ENCODE measurements at regions not wholly inside any gene's neighbourhood (a gene's known extent, or its start where the extent isn't known, plus 50 kb on each side); places are given as distances from the start of the nearest gene placed in this dataset.
A peak's percentile ranks its signal among the peaks of the same experiment; 100 is the strongest.

- Histone ChIP-seq H2BK5ac (ENCODE audit: low read depth, low read length) (no peak overlapping the region), H3K56ac (replicated peaks; ENCODE audit: insufficient read length, low read depth, low read length) (no peak overlapping the region), H2AK5ac (ENCODE audit: low read depth, low read length) (no peak overlapping the region), H3K18ac (ENCODE audit: extremely low read depth, low read length) (no peak overlapping the region), H3K14ac (ENCODE audit: insufficient read length) (no peak overlapping the region), H3K4me1 (replicated peaks in 1 of 4; ENCODE audit: control insufficient read depth in 3 of 4, insufficient read depth in 4 of 4, low read length in 3 of 4) (peaks cover 0 to 2% (median 0%) of the 10 kb centered on the region in 4 experiments; a peak in 1 of 7 replicates), H3K36me3 (ENCODE audit: control insufficient read depth in 2 of 4, insufficient read depth in 4 of 4, low read length in 3 of 4) (no peaks in the 10 kb centered on the region), H3K4ac (replicated peaks; ENCODE audit: insufficient read length, low read depth, low read length) (no peak overlapping the region), H4K91ac (replicated peaks; ENCODE audit: insufficient read length, low read length) (no peak overlapping the region), H3K27ac (ENCODE audit: low read depth, low read length) (no peak overlapping the region), H3K23me2 (ENCODE audit: low read depth, low read length) (no peaks in the 10 kb centered on the region), H3K4me3 (ENCODE audit: extremely low read depth in 1 of 4, insufficient read depth in 2 of 4, low read depth in 3 of 4, low read length in 4 of 4) (no peak overlapping the region), H2BK12ac (ENCODE audit: low read depth, low read length) (no peak overlapping the region), H3K79me1 (ENCODE audit: low read depth, low read length) (no peaks in the 10 kb centered on the region), H3K27me3 (replicated peaks in 1 of 4; ENCODE audit: control insufficient read depth in 3 of 4, extremely low read depth in 1 of 4, insufficient read depth in 3 of 4, low read length in 3 of 4) (peaks cover 0 to 1% (median 0%) of the 10 kb centered on the region in 4 experiments; a peak in 1 of 7 replicates), H3K23ac (ENCODE audit: insufficient read length) (no peak overlapping the region), H4K8ac (ENCODE audit: extremely low read depth, insufficient read depth, low read length) (no peak overlapping the region), H2BK15ac (ENCODE audit: low read length) (no peak overlapping the region), H4K5ac (ENCODE audit: insufficient read length, low read depth, low read length) (no peak overlapping the region), H2AFZ (ENCODE audit: low read length) (no peak overlapping the region), H4K20me1 (replicated peaks in 1 of 2; ENCODE audit: control insufficient read depth in 1 of 2, insufficient read depth in 2 of 2, low read length in 2 of 2) (no peaks in the 10 kb centered on the region), H3K9ac (replicated peaks in 1 of 4; ENCODE audit: extremely low read depth in 1 of 4, low read depth in 3 of 4, low read length in 3 of 4) (no peak overlapping the region), H3K79me2 (ENCODE audit: control insufficient read depth in 1 of 2, insufficient read depth in 2 of 2, low read length in 2 of 2) (no peaks in the 10 kb centered on the region), H3K9me3 (ENCODE audit: insufficient read depth in 2 of 2, low read depth in 1 of 2, low read length in 1 of 2) (no peaks in the 10 kb centered on the region), H3K4me2 (ENCODE audit: insufficient read depth in 1 of 2, low read depth in 2 of 2, low read length in 2 of 2) (no peak overlapping the region), H2BK120ac (replicated peaks; ENCODE audit: low read depth, low read length) (no peak overlapping the region), H2BK20ac (ENCODE audit: low read length) (no peak overlapping the region)
- POLR2A ChIA-PET (ENCODE audit: partially characterized antibody): no interaction called here
- CTCF ChIA-PET (ENCODE audit: partially characterized antibody): interaction anchor here (1.6 kb wide), 1 partner anchor 19 kb away, joined by 8 read pairs; no protein-coding TSS in a partner anchor
- FAIRE-seq (peak; percentile 50), DNase-seq (ENCODE audit: low read depth in 1 of 2, low spot score in 2 of 2) (no peak)
- 70% methylated on average over 1 of the region's 1 CpG; no CpG with 5 or more reads in 1 of the 2 experiments for WGBS, 2 experiments (ENCODE audit: extremely low coverage in 1 of 2, insufficient coverage in 1 of 2, insufficient read length in 1 of 2, insufficient replicate concordance in 2 of 2, low coverage in 1 of 2, low lambda C conversion rate in 2 of 2, missing lambda C conversion rate in 1 of 2)
- TF ChIP-seq CHD7 (IDR thresholded peaks at IDR 0.05; ENCODE audit: insufficient replicate concordance, low read length): no peak
Observed at GRCh38 chr5:93819668-93820067, 78.3 kb upstream of the POU5F2 start.

All from H1 (cell line).